Smooth muscle cell (in vitro differentiated cells): ENCODE measurements at regions not wholly inside any gene's neighbourhood (a gene's known extent, or its start where the extent isn't known, plus 50 kb on each side); places are given as distances from the start of the nearest gene placed in this dataset.
"Not testable (repeated sequence)": the region's sequence is repeated elsewhere in the genome, so short reads cannot be mapped to it uniquely, and the experiment has no call there.

Experiments
- DNase-seq: peaks from one replicate; lab custom pipeline; 2025; ENCODE audit not compliant: unreplicated experiment; lab: John Stamatoyannopoulos, UW
- H2AFZ ChIP-seq: fragments of 200-600 bp; sonication (generic); 2 replicates; pipeline ENCODE4 v1.6.0; 2016; ENCODE audit warnings: antibody characterized with exemption, low read depth, mild to moderate bottlenecking
- H3F3A ChIP-seq: fragments of 200-600 bp; sonication (generic); 2 replicates; pipeline ENCODE4 v1.6.0; 2017; ENCODE audit warnings: antibody characterized with exemption, low read depth
- H3K27ac ChIP-seq: fragments of 200-600 bp; sonication (generic); 2 replicates; pipeline ENCODE4 v1.5.1; 2016; ENCODE audit warnings: low read depth, mild to moderate bottlenecking
- H3K27me3 ChIP-seq: fragments of 200-600 bp; sonication (generic); 2 replicates; pipeline ENCODE4 v1.6.1; 2016; ENCODE audit warnings: low read depth, mild to moderate bottlenecking
- H3K36me3 ChIP-seq: fragments of 200-600 bp; sonication (generic); 2 replicates; pipeline ENCODE4 v1.5.1; 2016; ENCODE audit warnings: low read depth
- H3K4me1 ChIP-seq: fragments of 200-600 bp; sonication (generic); 2 replicates; pipeline ENCODE4 v1.5.1; 2016; ENCODE audit warnings: low read depth
- H3K4me2 ChIP-seq: fragments of 200-600 bp; sonication (generic); 2 replicates; pipeline ENCODE4 v1.6.0; 2016; ENCODE audit warnings: mild to moderate bottlenecking
- H3K4me3 ChIP-seq: fragments of 200-600 bp; sonication (generic); 2 replicates; pipeline ENCODE4 v1.5.1; 2016; ENCODE audit warnings: mild to moderate bottlenecking
- H3K79me2 ChIP-seq: fragments of 200-600 bp; sonication (generic); 2 replicates; pipeline ENCODE4 v1.6.0; 2016; ENCODE audit warnings: low read depth, mild to moderate bottlenecking
- H3K9ac ChIP-seq: fragments of 200-600 bp; sonication (generic); 2 replicates; pipeline ENCODE4 v1.6.0; 2016; ENCODE audit warnings: low read depth
- H3K9me3 ChIP-seq: fragments of 200-600 bp; sonication (generic); replicated peaks from 2 replicates; pipeline ENCODE4 v1.5.1; 2016; ENCODE audit warnings: low read depth
- H4K20me1 ChIP-seq: fragments of 200-600 bp; sonication (generic); 2 replicates; pipeline ENCODE4 v1.6.0; 2016; ENCODE audit warnings: low read depth
- WGBS: methylation state at CpG from one replicate; pipeline ENCODE4 v1.1.7; 2016; ENCODE audit warnings: low lambda C conversion rate; 5-methylcytosine and 5-hydroxymethylcytosine counted together

DNA sequence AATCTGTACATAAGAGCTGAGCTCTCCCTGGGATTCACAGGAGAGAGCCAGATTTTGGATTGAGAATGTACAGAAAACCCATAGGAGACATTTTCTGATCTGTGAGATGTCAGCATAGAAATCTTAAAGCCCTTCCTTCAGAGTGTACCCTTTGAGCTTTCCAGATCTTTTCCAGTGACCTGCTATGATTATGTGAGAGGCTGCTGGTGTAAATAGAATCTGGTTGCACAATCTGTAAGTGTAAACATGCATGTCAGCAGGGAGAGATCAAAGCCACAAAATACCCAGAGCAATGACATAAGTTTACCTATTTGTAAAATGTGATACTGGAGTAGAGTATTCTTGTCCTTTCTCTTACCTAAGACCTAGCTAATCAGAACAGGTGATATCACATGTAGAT, 471.9 kb downstream of the FOXD4L5 start:
- H3K9ac ChIP-seq = not testable (repeated sequence)

DNA sequence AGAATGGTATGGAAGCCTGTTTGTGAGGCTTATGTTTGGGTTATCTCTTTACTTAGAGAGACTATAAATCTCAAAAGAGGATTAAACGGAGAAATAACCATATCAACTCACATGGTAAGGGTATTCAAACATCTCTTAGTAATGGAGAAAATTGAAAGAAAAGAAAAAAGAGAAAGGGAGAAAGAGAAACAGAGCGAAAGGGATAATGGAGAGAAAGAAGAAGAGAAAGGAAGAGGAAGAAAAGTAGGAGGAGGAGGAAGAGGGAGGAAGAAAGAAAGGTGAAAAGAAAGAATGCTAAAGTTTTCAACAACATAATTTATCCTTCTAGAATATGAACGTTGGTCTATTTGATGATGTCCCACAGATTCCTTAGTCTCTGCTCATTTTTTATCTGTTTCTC, 506.3 kb downstream of the FOXD4L5 start:
- not testable (repeated sequence) for H4K20me1 ChIP-seq, H3K4me2 ChIP-seq, H2AFZ ChIP-seq, H3K9me3 ChIP-seq, H3K27me3 ChIP-seq, H3K27ac ChIP-seq, H3K36me3 ChIP-seq, H3K9ac ChIP-seq, H3K4me1 ChIP-seq, DNase-seq, H3K4me3 ChIP-seq, H3K79me2 ChIP-seq, H3F3A ChIP-seq
- 80% methylated on average over 3 of the region's 3 CpGs for WGBS

More for the DNA sequence above, 471.9 kb downstream of the FOXD4L5 start:
- H3K4me3 ChIP-seq, H3K27ac ChIP-seq, H3K79me2 ChIP-seq, H3F3A ChIP-seq, H3K4me2 ChIP-seq, H3K27me3 ChIP-seq, H4K20me1 ChIP-seq, DNase-seq, H3K9me3 ChIP-seq, H2AFZ ChIP-seq, H3K36me3 ChIP-seq, H3K4me1 ChIP-seq: not testable (repeated sequence)

DNA sequence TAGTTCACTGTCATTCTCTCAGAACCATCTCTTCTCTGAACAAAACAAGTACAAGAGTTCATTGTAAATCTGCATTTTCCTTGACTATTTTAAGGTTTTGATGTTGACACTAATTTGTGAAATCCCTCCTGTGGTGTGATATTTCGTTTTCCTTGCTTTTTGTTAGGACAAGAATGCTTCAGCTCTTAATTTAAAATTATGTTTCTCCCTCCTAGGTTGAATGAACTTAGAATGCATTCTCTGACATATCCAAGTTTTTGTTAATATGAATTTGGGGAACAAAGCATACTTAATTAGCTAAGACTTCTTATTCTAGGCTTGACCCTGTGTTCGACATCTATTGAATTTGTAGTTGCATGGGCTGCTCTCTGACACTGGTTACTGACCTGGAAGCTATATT, 508.7 kb downstream of the FOXD4L5 start:
- H2AFZ ChIP-seq, H3K27ac ChIP-seq, H3K4me1 ChIP-seq, H3K9me3 ChIP-seq, H4K20me1 ChIP-seq, H3K4me2 ChIP-seq, H3K36me3 ChIP-seq, H3F3A ChIP-seq, H3K79me2 ChIP-seq, H3K4me3 ChIP-seq, DNase-seq, H3K9ac ChIP-seq: not testable (repeated sequence)
- peaks cover 11% of the 10 kb centered on the region for H3K27me3 ChIP-seq
- 42% methylated on average over 2 of the region's 2 CpGs for WGBS

DNA sequence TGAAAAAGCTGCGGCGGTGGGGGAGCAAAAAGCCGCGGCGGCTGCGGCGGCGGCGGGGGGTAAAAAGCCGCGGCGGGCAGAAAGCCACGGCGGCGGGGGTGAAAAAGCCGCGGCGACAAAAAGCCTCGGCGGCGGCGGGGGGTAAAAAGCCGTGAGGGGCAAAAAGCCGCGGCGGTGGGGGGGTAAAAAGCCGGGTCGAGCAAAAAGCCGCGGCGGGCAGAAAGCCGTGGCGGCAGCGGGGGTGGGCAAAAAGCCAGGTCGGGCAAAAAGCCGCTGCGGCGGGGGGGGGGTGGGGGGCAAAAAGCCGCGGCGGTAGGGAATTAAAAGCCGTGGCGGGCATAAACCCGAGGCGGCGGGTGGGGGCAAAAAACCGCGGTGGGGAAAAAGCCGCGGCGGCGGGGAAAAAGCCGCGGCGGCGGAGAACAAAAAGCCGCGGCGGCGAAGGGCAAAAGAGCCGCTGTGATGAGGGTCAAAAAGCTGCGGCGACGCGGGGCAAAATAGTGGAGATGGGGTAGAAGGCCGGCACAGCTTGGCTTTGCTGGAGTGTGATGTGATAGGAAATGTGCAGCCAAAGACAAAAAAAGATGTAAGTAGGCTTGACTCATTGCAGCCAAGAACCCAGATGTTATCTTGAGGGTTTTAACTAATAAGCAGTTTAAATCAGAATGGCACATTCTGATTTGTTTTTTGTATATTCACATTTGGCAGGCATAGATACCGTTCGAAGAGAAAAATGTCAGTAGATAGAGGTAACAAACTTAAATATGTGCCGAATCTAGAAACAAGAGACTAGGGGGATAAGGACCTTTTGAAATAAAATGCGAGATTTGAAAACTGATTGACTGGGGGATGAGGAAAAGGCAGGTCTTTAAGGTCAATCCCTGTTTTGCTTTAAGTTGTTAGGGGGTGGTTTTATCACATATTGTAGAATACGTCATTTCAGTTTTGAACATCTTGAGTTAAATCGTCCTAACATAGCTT, 509.9 kb downstream of the FOXD4L5 start:
- not testable (repeated sequence) for H3K36me3 ChIP-seq, H3K4me1 ChIP-seq, H3K27ac ChIP-seq, H3K9ac ChIP-seq, H3K79me2 ChIP-seq, H2AFZ ChIP-seq, H4K20me1 ChIP-seq, H3F3A ChIP-seq, H3K9me3 ChIP-seq, DNase-seq
- peaks cover 11% of the 10 kb centered on the region for H3K27me3 ChIP-seq
- WGBS = 8% methylated on average over 18 of the region's 72 CpGs
- H3K4me2 ChIP-seq = peak overlapping the region; percentile 82
- peak overlapping the region; percentile 52 for H3K4me3 ChIP-seq

DNA sequence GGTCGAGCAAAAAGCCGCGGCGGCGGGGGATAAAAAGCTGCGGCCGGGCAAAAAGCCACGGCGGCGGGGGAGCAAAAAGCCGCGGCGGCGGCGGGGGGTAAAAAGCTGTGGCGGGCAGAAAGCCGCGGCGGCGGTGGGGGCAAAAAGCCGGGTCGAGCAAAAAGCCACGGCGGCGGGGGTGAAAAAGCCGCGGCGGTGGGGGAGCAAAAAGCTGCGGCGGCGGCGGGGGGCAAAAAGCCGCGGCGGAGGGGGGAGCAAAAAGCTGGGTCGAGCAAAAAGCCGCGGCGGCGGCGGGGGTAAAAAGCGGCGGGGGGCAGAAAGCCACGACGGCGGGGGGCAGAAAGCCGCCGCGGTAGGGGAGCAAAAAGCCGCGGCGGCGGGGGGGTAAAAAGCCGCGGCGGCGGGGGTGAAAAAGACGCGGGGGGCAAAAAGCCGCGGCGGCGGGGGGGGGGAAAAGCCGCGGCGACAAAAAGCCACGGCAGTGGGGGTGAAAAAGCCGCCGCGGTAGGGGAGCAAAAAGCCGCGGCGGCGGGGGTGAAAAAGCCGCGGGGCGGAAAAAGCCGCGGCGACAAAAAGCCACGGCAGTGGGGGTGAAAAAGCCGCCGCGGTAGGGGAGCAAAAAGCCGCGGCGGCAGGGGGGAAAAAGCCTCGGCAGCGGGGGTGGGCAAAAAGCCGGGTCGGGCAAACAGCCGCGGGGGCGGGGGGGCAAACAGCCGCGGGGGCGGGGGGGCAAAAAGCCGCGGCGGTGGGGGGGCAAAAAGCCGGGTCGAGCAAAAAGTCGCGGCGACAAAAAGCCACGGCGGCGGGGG, 510.8 kb downstream of the FOXD4L5 start:
- not testable (repeated sequence) for H3K36me3 ChIP-seq, H3K9ac ChIP-seq, H2AFZ ChIP-seq, H3K9me3 ChIP-seq, DNase-seq, H3K79me2 ChIP-seq, H4K20me1 ChIP-seq, H3K4me1 ChIP-seq, H3F3A ChIP-seq, H3K27ac ChIP-seq
- Histone ChIP-seq H3K4me3 (peak overlapping the region; percentile 52), H3K4me2 (peak overlapping the region; percentile 82), H3K27me3 (peaks cover 11% of the 10 kb centered on the region)
- WGBS = 3% methylated on average over 6 of the region's 108 CpGs
